Mesothelial cell of epicardium (in vitro differentiated cells): ENCODE measurements at regions not wholly inside any gene's neighbourhood (a gene's known extent, or its start where the extent isn't known, plus 50 kb on each side); places are given as distances from the start of the nearest gene placed in this dataset.

Experiments used
- DNase-seq, 2 experiments: peaks; one replicate each; pipeline ENCODE4 v3.0.0; 2021; ENCODE audit warnings: low spot score in 2 of 2; ENCODE audit not compliant: unreplicated experiment in 2 of 2
- H3K27ac Mint-ChIP-seq: 2 replicates; pipeline ENCODE4 v1.8.0; 2021; ENCODE audit warnings: mixed read lengths
- H3K27me3 Mint-ChIP-seq: 2 replicates; pipeline ENCODE4 v1.8.0; 2021; ENCODE audit warnings: low read depth, mixed read lengths
- H3K36me3 Mint-ChIP-seq: 2 replicates; pipeline ENCODE4 v1.8.0; 2021; ENCODE audit warnings: mixed read lengths
- H3K4me1 Mint-ChIP-seq: 2 replicates; pipeline ENCODE4 v1.8.0; 2021; ENCODE audit warnings: mixed read lengths
- H3K4me3 Mint-ChIP-seq: 2 replicates; pipeline ENCODE4 v1.8.0; 2021; ENCODE audit warnings: mild to moderate bottlenecking, moderate library complexity, mixed read lengths
- H3K9me3 Mint-ChIP-seq: 2 replicates; pipeline ENCODE4 v1.8.0; 2021; ENCODE audit warnings: mixed read lengths
- CTCF ChIP-seq: fragments of 200-600 bp; sonication (generic); IDR thresholded peaks from one replicate; pipeline ENCODE4 v1.5.0; 2021; ENCODE audit warnings: antibody characterized with exemption; ENCODE audit not compliant: unreplicated experiment

- Mint-ChIP-seq H3K36me3 (no peaks in the 10 kb centered on the region), H3K27me3 (no peaks in the 10 kb centered on the region), H3K4me3 (no peak overlapping the region), H3K9me3 (no peaks in the 10 kb centered on the region), H3K27ac (no peak overlapping the region), H3K4me1 (peaks cover 41% of the 10 kb centered on the region)
- DNase-seq: no peak
- no peak for TF ChIP-seq CTCF
Measured at GRCh38 chr5:56321236-56321881, 88.2 kb upstream of the ANKRD55 start.

GRCh38 chr5:56320686-56321085, 87.6 kb upstream of the ANKRD55 start:
- DNase-seq: no peak
- no peak for TF ChIP-seq CTCF
- Mint-ChIP-seq H3K9me3 (no peaks in the 10 kb centered on the region), H3K27ac (no peak overlapping the region), H3K36me3 (no peaks in the 10 kb centered on the region), H3K27me3 (no peaks in the 10 kb centered on the region), H3K4me1 (peaks cover 39% of the 10 kb centered on the region), H3K4me3 (no peak overlapping the region)

- Mint-ChIP-seq H3K27ac (peak overlapping the region; percentile 76), H3K4me3 (no peak overlapping the region)
- DNase-seq: no peak
Measured at GRCh38 chr5:56319526-56320181, 86.5 kb upstream of the ANKRD55 start.

GRCh38 chr5:56317923-56318561, 84.9 kb upstream of the ANKRD55 start:
- no peak overlapping the region for H3K4me3 Mint-ChIP-seq
- no peaks in the 10 kb centered on the region for H3K36me3 Mint-ChIP-seq
- peaks cover 46% of the 10 kb centered on the region for H3K4me1 Mint-ChIP-seq
- H3K9me3 Mint-ChIP-seq: no peaks in the 10 kb centered on the region
- no peak for DNase-seq
- TF ChIP-seq CTCF: no peak
- no peaks in the 10 kb centered on the region for H3K27me3 Mint-ChIP-seq
- H3K27ac Mint-ChIP-seq: no peak overlapping the region

More at GRCh38 chr5:56319526-56320181, 86.5 kb upstream of the ANKRD55 start:
- Mint-ChIP-seq H3K9me3 (no peaks in the 10 kb centered on the region), H3K36me3 (no peaks in the 10 kb centered on the region), H3K27me3 (no peaks in the 10 kb centered on the region), H3K4me1 (peaks cover 38% of the 10 kb centered on the region)
- TF ChIP-seq CTCF: no peak

- Mint-ChIP-seq H3K4me1 (peaks cover 59% of the 10 kb centered on the region), H3K4me3 (no peak overlapping the region), H3K9me3 (no peaks in the 10 kb centered on the region), H3K27ac (peak overlapping the region; percentile 44), H3K27me3 (no peaks in the 10 kb centered on the region), H3K36me3 (no peaks in the 10 kb centered on the region)
- no peak for DNase-seq
- TF ChIP-seq CTCF: no peak
Measured at GRCh38 chr5:56316299-56316994, 83.3 kb upstream of the ANKRD55 start.
